NCI-H524 treated with DMSO at 0.1 percent for 48 hours (cell line): ENCODE measurements at regions not wholly inside any gene's neighbourhood (a gene's known extent, or its start where the extent isn't known, plus 50 kb on each side); places are given as distances from the start of the nearest gene placed in this dataset.

Experiments used
- DNase-seq: peaks from one replicate; lab custom pipeline; 2025; lab: John Stamatoyannopoulos, UW

- DNase-seq, result no peak
Measured at GRCh38 chr20:60803335-60804055, 448.6 kb upstream of the CDH4 start.

- DNase-seq, result no peak
Measured at GRCh38 chr20:60804240-60804917, 447.7 kb upstream of the CDH4 start.

GRCh38 chr20:60804918-60805630, 447.0 kb upstream of the CDH4 start:
- DNase-seq, result no peak

GRCh38 chr20:60806354-60806753, 445.7 kb upstream of the CDH4 start:
- DNase-seq, result no peak

GRCh38 chr20:60806824-60807223, 445.2 kb upstream of the CDH4 start:
- no peak for DNase-seq

GRCh38 chr20:60808003-60808672, 443.9 kb upstream of the CDH4 start:
- no peak for DNase-seq

- no peak for DNase-seq
Measured at GRCh38 chr20:60808701-60809100, 443.4 kb upstream of the CDH4 start.

- DNase-seq, result no peak
Measured at GRCh38 chr20:60810561-60810960, 441.5 kb upstream of the CDH4 start.

GRCh38 chr20:60812561-60812960, 439.5 kb upstream of the CDH4 start:
- DNase-seq, result no peak

- DNase-seq, result no peak
Measured at GRCh38 chr20:60813066-60813465, 439.0 kb upstream of the CDH4 start.

- no peak for DNase-seq
Measured at GRCh38 chr20:60815656-60816055, 436.4 kb upstream of the CDH4 start.

- no peak for DNase-seq
Measured at GRCh38 chr20:60816901-60817300, 435.2 kb upstream of the CDH4 start.

GRCh38 chr20:60817891-60818290, 434.2 kb upstream of the CDH4 start:
- DNase-seq, result no peak

GRCh38 chr20:60819511-60819910, 432.6 kb upstream of the CDH4 start:
- DNase-seq, result no peak

- no peak for DNase-seq
Measured at GRCh38 chr20:60820149-60820548, 431.9 kb upstream of the CDH4 start.

- DNase-seq, result no peak
Measured at GRCh38 chr20:60820918-60821317, 431.1 kb upstream of the CDH4 start.

GRCh38 chr20:60822699-60823607, 429.1 kb upstream of the CDH4 start:
- no peak for DNase-seq

- DNase-seq, result no peak
Measured at GRCh38 chr20:60835876-60836275, 416.2 kb upstream of the CDH4 start.

- DNase-seq, result no peak
Measured at GRCh38 chr20:60837173-60837770, 414.8 kb upstream of the CDH4 start.

- DNase-seq, result no peak
Measured at GRCh38 chr20:60838297-60838696, 413.8 kb upstream of the CDH4 start.

GRCh38 chr20:60840971-60841370, 411.1 kb upstream of the CDH4 start:
- no peak for DNase-seq
